Common myeloid progenitor, CD34-positive (primary cell): ENCODE measurements at regions not wholly inside any gene's neighbourhood (a gene's known extent, or its start where the extent isn't known, plus 50 kb on each side); places are given as distances from the start of the nearest gene placed in this dataset.

Experiments
- CTCF ChIA-PET: fragments of 350-600 bp; sonication (Branson Sonifier 250); formaldehyde crosslinking; loops from one replicate; lab custom pipeline; 2021; ENCODE audit warnings: antibody characterized with exemption; lab: Charles Lee
- POLR2A ChIA-PET: fragments of 350-600 bp; sonication (Branson Sonifier 250); formaldehyde crosslinking; loops from one replicate; lab custom pipeline; 2021; ENCODE audit warnings: antibody characterized with exemption; lab: Charles Lee
- DNase-seq, 3 donors: peaks; one replicate each; pipeline versions ENCODE4 v3.0.0 to v3.0.0-alpha.2; 2013
- H3K27ac ChIP-seq, 2 experiments: 1 replicate in 1 of 2; 2 replicates in 1 of 2; pipeline ENCODE4 v1.7.0; 2013; ENCODE audit warnings: inconsistent platforms in 2 of 2, low read length in 2 of 2, mild to moderate bottlenecking in 2 of 2, low read depth in 1 of 2, moderate library complexity in 1 of 2; ENCODE audit not compliant: severe bottlenecking in 2 of 2, insufficient read depth in 1 of 2, poor library complexity in 1 of 2
- H3K27me3 ChIP-seq, 5 experiments: replicated peaks in 2 of 5; 1 replicate in 3 of 5; 2 replicates in 2 of 5; pipeline versions ENCODE4 v1.6.1 to v1.7.0; 2013; ENCODE audit warnings: low read length in 4 of 5, mild to moderate bottlenecking in 2 of 5, moderate library complexity in 2 of 5, inconsistent platforms in 1 of 5; ENCODE audit not compliant: insufficient read depth in 5 of 5, control insufficient read depth in 4 of 5
- H3K36me3 ChIP-seq, 4 experiments: 1 replicate in 2 of 4; 2 replicates in 2 of 4; pipeline versions ENCODE4 v1.6.1 to v1.7.0; 2013; ENCODE audit warnings: low read length in 3 of 4, control low read depth in 1 of 4, mild to moderate bottlenecking in 1 of 4; ENCODE audit not compliant: control insufficient read depth in 4 of 4, insufficient read depth in 4 of 4
- H3K4me1 ChIP-seq, 4 experiments: 1 replicate in 3 of 4; 2 replicates in 1 of 4; pipeline versions ENCODE4 v1.6.1 to v1.7.1; 2013; ENCODE audit warnings: low read length in 3 of 4, mild to moderate bottlenecking in 3 of 4, control low read depth in 1 of 4, inconsistent platforms in 1 of 4, moderate library complexity in 1 of 4; ENCODE audit not compliant: control insufficient read depth in 4 of 4, insufficient read depth in 4 of 4; ENCODE audit errors: control extremely low read depth in 1 of 4
- H3K4me3 ChIP-seq, 7 experiments: 1 replicate in 4 of 7; 2 replicates in 3 of 7; pipeline versions ENCODE4 v1.5.1 to v1.7.0; 2013; ENCODE audit warnings: mild to moderate bottlenecking in 7 of 7, low read length in 6 of 7, moderate library complexity in 6 of 7, inconsistent platforms in 2 of 7, low read depth in 2 of 7, control low read depth in 1 of 7; ENCODE audit not compliant: insufficient read depth in 4 of 7, control insufficient read depth in 1 of 7; ENCODE audit errors: extremely low read depth in 1 of 7
- H3K9me3 ChIP-seq, 5 experiments: 1 replicate in 4 of 5; 2 replicates in 1 of 5; pipeline versions ENCODE4 v1.6.1 to v1.7.1; 2013; ENCODE audit warnings: low read length in 4 of 5, mild to moderate bottlenecking in 2 of 5, inconsistent platforms in 1 of 5, low read depth in 1 of 5, moderate library complexity in 1 of 5; ENCODE audit not compliant: control insufficient read depth in 4 of 5, insufficient read depth in 2 of 5; ENCODE audit errors: control extremely low read depth in 1 of 5
- WGBS: methylation state at CpG from one replicate; pipeline ENCODE4 v1.1.5; 2013; ENCODE audit not compliant: insufficient coverage; 5-methylcytosine and 5-hydroxymethylcytosine counted together

DNA sequence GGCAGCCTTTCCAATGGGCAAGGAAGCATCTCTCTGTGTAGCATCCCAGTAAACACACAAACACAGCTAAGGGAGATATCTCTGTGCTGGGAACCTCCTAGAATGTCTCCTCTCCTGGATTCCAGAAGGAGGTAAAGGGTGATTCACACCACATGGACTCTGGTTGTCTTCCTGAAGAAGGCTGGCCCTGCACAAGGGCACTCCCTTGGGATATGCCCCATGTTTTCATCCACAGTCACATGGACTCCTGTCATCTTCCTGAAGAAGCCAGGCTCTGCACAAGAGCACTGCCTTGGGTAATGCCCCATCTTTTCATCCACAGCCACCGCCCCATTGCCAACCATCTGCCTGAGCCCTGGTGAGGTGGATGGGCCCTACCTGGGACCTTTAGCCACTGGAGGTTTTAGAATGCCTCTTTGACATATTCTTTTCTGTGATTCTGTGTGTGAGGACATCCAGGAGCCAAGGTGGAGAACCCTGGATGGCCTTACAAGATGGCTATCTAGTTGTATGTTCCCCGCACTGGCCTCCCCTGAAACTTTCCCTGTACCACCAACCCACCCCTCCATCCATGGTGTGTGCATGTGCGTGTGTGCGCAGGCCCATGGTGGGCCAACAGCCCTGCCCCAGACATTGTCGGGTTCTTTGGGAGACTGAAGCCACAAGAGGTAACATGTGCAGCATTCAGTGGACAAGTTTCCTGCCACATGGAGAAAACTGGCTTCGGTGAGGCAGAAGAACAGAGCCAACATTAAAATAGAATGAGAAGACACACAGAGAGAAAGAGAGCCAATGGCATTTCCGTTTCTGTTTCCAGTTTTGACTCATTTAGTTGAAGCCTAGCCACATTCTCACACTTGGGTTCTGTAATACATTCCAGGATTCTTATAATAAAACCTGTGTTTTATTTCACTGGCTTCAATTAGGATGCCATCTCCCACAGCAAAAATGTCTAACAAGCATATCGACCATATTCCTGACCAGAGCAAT is 110.2 kb upstream of the CST7 start:
- no peak overlapping the region for H3K27ac ChIP-seq

DNA sequence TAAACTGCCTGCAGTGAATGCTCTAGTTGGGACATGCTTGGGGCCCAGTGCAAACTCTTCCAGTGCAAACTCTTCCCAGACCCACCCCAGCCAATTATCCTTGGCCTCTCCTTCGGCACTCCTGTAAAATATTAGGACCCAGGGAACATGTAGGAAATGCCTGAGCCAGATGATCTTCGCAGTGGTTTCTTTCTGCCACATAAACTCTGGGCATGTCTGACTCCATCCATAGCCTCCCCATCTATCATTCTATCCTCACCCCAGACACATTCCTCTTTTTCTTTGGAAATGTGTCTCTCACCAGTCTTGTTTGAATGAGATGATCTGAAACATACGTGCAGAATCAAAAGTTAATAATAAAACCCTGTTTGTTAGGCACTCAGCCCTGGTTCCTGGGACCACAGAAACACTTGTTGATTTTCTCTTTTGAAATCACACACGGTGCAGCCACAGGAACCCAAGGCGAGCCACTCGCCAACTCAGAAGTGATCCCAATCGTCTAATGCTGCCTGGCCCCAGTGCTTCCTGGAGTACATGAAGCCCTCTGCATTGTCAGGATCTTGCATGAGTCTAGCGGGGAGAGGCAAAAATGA is 108.9 kb upstream of the CST7 start:
- 94% methylated on average over 6 of the region's 8 CpGs for whole genome bisulfite sequencing

More for the DNA sequence above, 110.2 kb upstream of the CST7 start:
- DNase-seq, result no peak
- ChIA-PET POLR2A (no interaction called here), CTCF (interaction anchor here (1.4 kb wide), 1 partner anchor 8 kb away, joined by 3 read pairs; no protein-coding TSS in a partner anchor)
- Histone ChIP-seq H3K9me3 (no peaks in the 10 kb centered on the region), H3K36me3 (no peaks in the 10 kb centered on the region), H3K4me3 (no peak overlapping the region), H3K4me1 (peaks cover 2 to 34% (median 15%) of the 10 kb centered on the region in 4 experiments), H3K27me3 (no peaks in the 10 kb centered on the region)
- 92% methylated on average over 7 of the region's 8 CpGs for WGBS

DNA sequence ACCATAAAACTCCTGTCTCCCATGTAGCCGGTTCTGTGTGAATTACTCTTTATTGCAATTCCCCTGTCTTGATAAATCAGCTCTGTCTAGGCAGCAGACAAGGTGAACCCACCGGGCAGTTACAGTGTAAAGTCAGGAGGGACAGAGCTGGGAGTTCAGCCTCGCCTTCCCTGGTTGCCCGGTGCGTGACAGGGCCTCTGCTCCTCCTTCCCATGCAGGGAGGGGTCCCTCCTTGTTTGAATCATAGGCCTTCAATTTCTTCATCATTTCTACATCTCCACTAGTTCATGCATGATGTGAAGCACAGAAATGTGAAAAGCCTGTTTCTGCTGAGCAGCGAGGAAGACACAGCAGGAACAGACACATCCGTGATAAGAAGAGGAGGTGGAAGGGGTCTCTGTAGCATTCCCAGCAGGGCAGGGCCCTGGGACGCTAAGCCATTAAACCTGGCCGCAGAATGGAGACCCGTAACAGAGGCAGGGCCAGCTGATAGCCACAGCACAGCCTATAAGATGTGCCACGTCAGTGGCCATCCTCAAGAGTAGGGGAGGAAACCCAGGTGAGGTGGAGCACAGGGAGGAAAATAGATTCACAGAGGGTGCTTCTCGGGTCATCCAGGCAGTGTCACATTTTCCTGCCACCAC is 106.7 kb upstream of the CST7 start:
- POLR2A ChIA-PET, result no interaction called here

More for the DNA sequence above, 108.9 kb upstream of the CST7 start:
- Histone ChIP-seq H3K9me3 (no peaks in the 10 kb centered on the region), H3K27ac (no peak overlapping the region), H3K36me3 (no peaks in the 10 kb centered on the region), H3K4me3 (no peak overlapping the region), H3K4me1 (peaks cover 2 to 34% (median 15%) of the 10 kb centered on the region in 4 experiments), H3K27me3 (no peaks in the 10 kb centered on the region)
- CTCF ChIA-PET, result no interaction called here
- POLR2A ChIA-PET, result no interaction called here
- no peak for DNase-seq

DNA sequence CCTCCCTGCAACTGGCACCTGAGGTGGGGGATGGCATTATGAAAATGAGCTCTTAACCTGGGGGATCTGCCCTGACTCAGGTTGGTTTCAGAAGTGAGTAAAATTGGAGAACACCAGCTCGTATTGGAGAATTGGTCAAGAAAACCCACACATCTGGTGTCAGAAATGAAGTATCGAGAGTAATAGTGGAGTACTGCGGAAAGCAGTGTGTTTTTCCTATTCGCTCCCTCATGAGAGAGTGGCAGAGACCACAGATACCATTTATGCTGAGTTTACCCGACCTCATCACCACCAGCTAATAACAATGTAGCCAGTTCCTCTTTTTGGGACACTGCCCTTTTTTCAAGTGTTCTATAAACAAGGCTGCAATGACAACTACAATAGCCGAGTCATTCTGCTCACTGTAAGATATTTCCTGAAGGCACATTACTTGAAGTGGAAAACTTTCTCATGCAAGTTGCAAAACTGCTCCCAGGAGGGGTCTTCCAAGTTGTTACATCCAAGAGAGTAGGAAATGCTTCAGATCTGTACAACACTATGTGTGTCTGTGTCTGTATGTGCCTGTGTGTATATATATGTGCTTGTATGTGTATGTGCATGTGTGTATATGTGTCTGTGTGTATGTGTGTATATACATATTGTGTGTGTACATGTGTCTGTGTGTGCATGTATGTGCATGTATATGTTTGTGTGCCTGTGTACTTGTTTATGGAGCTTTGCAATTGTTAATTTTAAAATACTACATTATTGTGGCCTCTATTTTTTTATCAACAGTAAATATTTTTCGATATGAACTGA is 106.0 kb upstream of the CST7 start:
- WGBS, result 0% methylated on average over 5 of the region's 7 CpGs
- ChIA-PET CTCF (interaction anchor here (0.8 kb wide), 1 partner anchor 63 kb away, joined by 3 read pairs; no protein-coding TSS in a partner anchor), POLR2A (no interaction called here)

More for the DNA sequence above, 106.7 kb upstream of the CST7 start:
- Histone ChIP-seq H3K9me3 (peaks cover 0 to 2% (median 0%) of the 10 kb centered on the region in 5 experiments), H3K4me3 (peak overlapping the region in 3 of 7 experiments; percentile 3 to 58 (median 37)), H3K27ac (no peak overlapping the region), H3K27me3 (no peaks in the 10 kb centered on the region), H3K36me3 (no peaks in the 10 kb centered on the region), H3K4me1 (peaks cover 2 to 25% (median 14%) of the 10 kb centered on the region in 4 experiments)
- CTCF ChIA-PET, result interaction anchor here (0.8 kb wide), 1 partner anchor 62 kb away, joined by 3 read pairs; no protein-coding TSS in a partner anchor
- DNase-seq, result no peak
- whole genome bisulfite sequencing, result 84% methylated on average over 9 of the region's 12 CpGs

DNA sequence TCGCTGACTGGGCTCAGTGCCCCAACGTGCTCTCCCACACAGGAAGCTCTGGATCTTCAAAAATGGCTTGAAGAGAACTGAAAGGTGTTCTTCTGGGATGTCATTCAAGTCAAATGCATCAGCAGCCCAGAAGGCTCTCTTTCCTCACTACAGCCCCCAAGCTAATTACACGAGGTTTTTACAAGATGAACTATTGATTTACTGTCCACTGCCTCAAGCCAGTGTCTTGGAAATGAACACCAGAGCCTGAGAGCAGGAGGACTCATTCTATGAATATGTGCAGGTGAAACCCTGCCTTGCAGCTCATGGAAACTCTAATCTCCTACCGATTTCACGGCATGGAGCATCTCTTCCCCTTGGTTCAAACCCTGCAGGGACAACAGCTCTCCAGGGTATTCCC is 98.9 kb upstream of the CST7 start:
- H3K27me3 ChIP-seq, result peaks cover 0 to 3% (median 0%) of the 10 kb centered on the region in 5 experiments
- POLR2A ChIA-PET, result no interaction called here
- H3K4me3 ChIP-seq, result no peak overlapping the region
- WGBS, result 97% methylated on average over 4 of the region's 5 CpGs
- no peak overlapping the region for H3K27ac ChIP-seq
- CTCF ChIA-PET, result interaction anchor here (0.5 to 1.2 kb wide), 2 partner anchors 17 to 228 kb away, joined by 3 read pairs; no protein-coding TSS in a partner anchor
- no peak for DNase-seq
- H3K9me3 ChIP-seq, result peaks cover 0 to 19% (median 2%) of the 10 kb centered on the region in 5 experiments
- no peaks in the 10 kb centered on the region for H3K36me3 ChIP-seq
- no peaks in the 10 kb centered on the region for H3K4me1 ChIP-seq

More for the DNA sequence above, 106.0 kb upstream of the CST7 start:
- H3K27me3 ChIP-seq, result no peaks in the 10 kb centered on the region
- no peaks in the 10 kb centered on the region for H3K36me3 ChIP-seq
- peaks cover 2 to 21% (median 14%) of the 10 kb centered on the region in 4 experiments for H3K4me1 ChIP-seq
- peaks cover 0 to 2% (median 0%) of the 10 kb centered on the region in 5 experiments for H3K9me3 ChIP-seq
- H3K27ac ChIP-seq, result no peak overlapping the region
- peak; percentile 81 to 97 (median 95) for DNase-seq
- peak overlapping the region in 3 of 7 experiments; percentile 3 to 58 (median 37) for H3K4me3 ChIP-seq

DNA sequence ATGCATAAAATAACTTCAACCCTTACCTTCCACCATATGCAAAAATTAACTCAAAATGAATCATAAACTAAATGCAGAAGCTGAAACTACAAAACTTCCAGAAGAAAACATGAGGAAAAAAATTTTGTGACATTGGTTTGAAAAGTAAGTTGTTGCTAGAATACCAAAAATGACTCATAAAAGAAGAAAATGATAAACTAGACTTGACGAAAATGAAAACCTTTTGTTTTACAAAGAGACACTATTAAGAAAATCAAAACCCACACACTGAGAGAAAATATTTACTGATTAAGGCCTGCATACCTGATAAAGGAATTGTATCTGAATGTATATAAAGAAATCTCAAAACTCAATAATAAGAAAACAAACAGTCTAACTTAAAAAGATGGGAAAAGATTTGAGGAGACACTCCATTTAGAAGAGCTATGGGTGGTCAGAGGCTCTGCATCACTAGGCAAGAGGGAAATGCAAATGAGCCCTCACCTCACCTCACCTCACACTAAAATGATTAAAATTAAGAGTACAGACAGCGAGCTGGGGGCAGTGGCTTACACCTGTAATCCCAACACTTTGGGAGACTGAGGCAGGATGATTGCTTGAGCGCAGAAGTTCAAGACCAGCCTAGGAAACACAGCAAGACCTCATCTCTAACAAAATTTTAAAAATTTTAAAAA is 97.6 kb upstream of the CST7 start:
- POLR2A ChIA-PET, result no interaction called here
- H3K27ac ChIP-seq, result no peak overlapping the region
- WGBS, result 100% methylated on average over 1 of the region's 3 CpGs

More for the DNA sequence above, 97.6 kb upstream of the CST7 start:
- no peaks in the 10 kb centered on the region for H3K4me1 ChIP-seq
- H3K9me3 ChIP-seq, result peaks cover 0 to 30% (median 5%) of the 10 kb centered on the region in 5 experiments
- no peak overlapping the region for H3K4me3 ChIP-seq
- H3K27me3 ChIP-seq, result peaks cover 0 to 3% (median 0%) of the 10 kb centered on the region in 5 experiments
- no peaks in the 10 kb centered on the region for H3K36me3 ChIP-seq
- CTCF ChIA-PET, result no interaction called here
- DNase-seq, result no peak
